RWPE1 (cell line): ENCODE measurements at regions not wholly inside any gene's neighbourhood (a gene's known extent, or its start where the extent isn't known, plus 50 kb on each side); places are given as distances from the start of the nearest gene placed in this dataset.

Experiments
- CTCF ChIA-PET: fragments of 350-600 bp; sonication (Branson Sonifier 250); formaldehyde crosslinking; extraction: SDS; loops from one replicate; lab custom pipeline; 2021; lab: Yijun Ruan, JAX
- POLR2A ChIA-PET: fragments of 400-600 bp; formaldehyde crosslinking; extraction: SDS; loops from one replicate; lab custom pipeline; 2020; ENCODE audit warnings: antibody characterized with exemption; ENCODE audit not compliant: low non-redundant PET; lab: Yijun Ruan, JAX
- DNase-seq: peaks from one replicate; pipeline ENCODE4 v3.0.0; 2012; ENCODE audit warnings: low spot score
- H3K27ac ChIP-seq: fragments of 450-650 bp; 2 replicates; pipeline ENCODE4 v1.5.1; 2017
- TF ChIP-seq, protein P1 (sequence below): fragments of 450-650 bp; conservative IDR thresholded peaks from 2 replicates; pipeline ENCODE4 v1.5.1; 2017; ENCODE audit warnings: low read depth, mild to moderate bottlenecking

DNA sequence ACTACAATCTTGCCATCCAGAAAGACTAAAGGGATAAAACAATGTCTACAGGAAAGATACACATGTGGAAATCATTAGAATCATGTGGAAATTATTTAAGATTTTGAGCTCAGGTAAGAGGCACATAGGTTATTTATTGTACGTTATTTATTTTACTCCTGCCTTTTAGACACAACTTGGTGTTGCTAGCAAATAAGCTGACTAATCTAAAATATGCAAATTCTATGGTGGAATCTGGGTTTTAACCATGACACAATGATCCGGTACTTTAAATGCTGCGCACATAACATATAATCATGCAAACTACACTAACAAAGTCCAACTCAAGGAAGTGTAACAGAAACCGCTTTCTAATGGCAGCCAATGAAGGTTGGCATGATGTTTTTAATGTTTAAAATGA lies 112.5 kb downstream of the IFI44 start:
- no peak overlapping the region for H3K27ac ChIP-seq
- TF ChIP-seq, protein P1, sequence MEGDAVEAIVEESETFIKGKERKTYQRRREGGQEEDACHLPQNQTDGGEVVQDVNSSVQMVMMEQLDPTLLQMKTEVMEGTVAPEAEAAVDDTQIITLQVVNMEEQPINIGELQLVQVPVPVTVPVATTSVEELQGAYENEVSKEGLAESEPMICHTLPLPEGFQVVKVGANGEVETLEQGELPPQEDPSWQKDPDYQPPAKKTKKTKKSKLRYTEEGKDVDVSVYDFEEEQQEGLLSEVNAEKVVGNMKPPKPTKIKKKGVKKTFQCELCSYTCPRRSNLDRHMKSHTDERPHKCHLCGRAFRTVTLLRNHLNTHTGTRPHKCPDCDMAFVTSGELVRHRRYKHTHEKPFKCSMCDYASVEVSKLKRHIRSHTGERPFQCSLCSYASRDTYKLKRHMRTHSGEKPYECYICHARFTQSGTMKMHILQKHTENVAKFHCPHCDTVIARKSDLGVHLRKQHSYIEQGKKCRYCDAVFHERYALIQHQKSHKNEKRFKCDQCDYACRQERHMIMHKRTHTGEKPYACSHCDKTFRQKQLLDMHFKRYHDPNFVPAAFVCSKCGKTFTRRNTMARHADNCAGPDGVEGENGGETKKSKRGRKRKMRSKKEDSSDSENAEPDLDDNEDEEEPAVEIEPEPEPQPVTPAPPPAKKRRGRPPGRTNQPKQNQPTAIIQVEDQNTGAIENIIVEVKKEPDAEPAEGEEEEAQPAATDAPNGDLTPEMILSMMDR: no peak
- POLR2A ChIA-PET: no interaction called here
- DNase-seq: no peak
- CTCF ChIA-PET: no interaction called here

DNA sequence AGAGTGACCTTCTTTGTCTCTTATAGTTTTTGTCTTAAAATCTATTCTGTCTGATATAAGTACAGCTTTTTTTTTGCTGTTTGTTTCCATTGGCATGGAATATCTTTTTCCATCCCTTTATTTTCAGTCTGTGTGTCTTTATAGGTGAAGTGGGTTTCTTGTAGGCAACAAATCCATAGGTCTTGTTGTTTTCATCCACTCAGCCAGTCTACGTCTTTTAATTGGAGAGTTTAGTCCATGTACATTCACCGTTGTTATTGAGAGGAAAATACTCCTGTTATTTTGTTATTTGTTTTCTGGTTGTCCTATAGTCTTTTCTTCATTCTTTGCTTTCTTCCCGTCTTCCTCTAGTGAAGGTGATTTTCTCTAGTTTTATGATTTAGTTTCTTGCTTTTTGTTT lies 115.9 kb downstream of the IFI44 start:
- ChIA-PET POLR2A (no interaction called here), CTCF (no interaction called here)
- H3K27ac ChIP-seq: no peak overlapping the region
- no peak for DNase-seq
- TF ChIP-seq, protein P1: no peak

DNA sequence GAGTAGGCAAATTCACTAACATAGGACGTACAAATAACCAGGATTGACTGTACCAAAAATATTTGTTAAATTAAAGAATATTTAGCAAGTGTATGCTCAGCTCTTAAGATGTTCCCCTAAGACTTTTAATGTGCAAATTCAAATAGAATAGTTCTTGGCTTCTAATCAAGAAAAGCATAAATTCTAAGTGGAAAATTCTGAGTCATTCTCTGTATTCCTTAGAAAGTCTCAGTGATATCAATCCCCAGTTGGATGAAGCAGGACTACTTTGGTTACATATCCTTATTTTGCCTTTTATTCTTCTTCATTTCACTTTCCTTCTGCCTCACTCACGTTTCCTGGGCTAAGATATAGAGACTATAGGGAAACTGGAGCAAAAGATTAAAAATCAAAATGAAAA lies 130.2 kb downstream of the IFI44 start:
- no peak for DNase-seq
- TF ChIP-seq, protein P1: no peak
- ChIA-PET CTCF (no interaction called here), POLR2A (no interaction called here)
- H3K27ac ChIP-seq: no peak overlapping the region

DNA sequence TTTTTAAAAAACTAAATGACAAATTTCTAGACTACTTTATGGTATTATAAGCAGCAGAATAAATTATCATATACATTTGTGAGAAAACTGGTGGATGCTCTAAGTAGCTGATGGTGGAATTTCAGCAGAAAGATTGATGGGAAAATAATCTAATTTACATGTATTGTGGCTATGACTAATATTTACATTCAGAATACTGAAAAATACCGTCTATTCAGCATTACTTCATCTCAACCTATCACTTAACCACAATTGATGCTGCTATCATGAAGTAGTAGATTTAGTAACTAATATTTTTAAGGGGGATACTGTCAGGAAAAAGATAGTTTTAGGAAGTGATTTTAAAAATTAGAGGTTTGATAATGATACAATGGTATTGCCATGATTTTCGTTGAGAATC lies 137.9 kb downstream of the IFI44 start:
- no peak for DNase-seq
- TF ChIP-seq, protein P1: no peak
- ChIA-PET CTCF (no interaction called here), POLR2A (no interaction called here)
- no peak overlapping the region for H3K27ac ChIP-seq

DNA sequence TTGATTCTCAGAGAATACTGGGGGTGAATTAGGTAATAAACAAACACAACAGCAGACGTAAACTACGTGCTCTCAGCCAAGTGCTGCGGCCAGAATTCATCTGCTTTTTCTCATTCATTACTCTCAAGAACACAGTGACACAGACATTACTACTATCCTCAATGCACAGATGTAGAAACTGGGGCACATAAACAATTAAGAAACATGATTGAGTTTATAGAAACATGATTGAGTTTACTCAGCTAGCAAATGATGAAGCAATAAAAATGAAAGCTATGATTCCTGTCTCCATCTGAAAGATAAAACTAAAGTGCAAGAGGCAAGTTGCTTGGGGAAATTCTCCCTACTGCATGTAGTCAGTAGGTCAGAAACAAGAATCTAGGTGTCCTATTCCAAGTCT lies 140.5 kb downstream of the IFI44 start:
- TF ChIP-seq, protein P1: no peak
- CTCF ChIA-PET: no interaction called here
- DNase-seq: no peak
- POLR2A ChIA-PET: no interaction called here
- no peak overlapping the region for H3K27ac ChIP-seq

DNA sequence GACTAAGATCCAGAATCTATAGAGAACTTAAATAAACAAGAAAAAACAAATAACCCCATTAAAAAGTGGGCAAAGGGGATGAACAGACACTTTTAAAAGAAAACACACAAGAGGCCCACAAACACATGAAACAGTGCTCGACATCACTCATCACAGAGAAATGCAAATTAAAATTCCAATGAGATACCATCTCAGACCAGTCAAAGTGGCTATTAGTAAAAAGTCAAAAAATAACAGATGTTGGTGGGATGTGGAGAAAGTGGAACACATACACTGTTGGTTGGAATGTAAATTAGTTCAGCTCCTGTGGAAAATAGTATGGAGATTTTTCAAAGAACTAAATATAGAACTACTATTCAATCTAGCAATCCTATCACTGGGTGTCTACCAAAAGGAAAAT lies 143.1 kb downstream of the IFI44 start:
- POLR2A ChIA-PET: no interaction called here
- no peak overlapping the region for H3K27ac ChIP-seq
- CTCF ChIA-PET: no interaction called here
- TF ChIP-seq, protein P1: no peak
- no peak for DNase-seq
